ENCODE measurements at regions not wholly inside any gene's neighbourhood (a gene's known extent, or its start where the extent isn't known, plus 50 kb on each side); places are given as distances from the start of the nearest gene placed in this dataset.
"Not testable (repeated sequence)": the region's sequence is repeated elsewhere in the genome, so short reads cannot be mapped to it uniquely, and the experiment has no call there.

DNA sequence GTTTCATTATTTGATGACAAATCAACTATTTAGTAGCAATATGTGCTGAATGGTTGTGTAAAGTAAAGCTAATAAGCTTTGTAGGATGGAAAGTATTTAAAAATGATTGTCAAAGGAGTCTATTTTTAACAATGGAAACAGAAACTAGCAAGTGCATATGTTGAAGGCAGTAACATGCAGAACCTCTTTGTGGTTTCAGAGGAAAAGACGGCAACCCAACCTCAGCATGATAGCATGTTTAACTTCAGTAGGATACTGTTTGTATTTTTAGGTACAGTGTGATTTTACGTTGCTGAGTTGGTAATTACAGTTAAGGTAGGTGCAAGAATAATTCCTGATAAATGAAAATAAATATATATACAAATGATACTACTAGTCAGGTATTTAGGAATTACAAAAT, 545.4 kb downstream of the CDY1 start:
- not testable (repeated sequence) for TF ChIP-seq SIN3A (conservative IDR thresholded peaks at IDR 0.05 in 1 of 2, IDR thresholded peaks at IDR 0.05 in 1 of 2; ENCODE audit: low read depth in 1 of 2, low read length in 2 of 2); YY1 (IDR thresholded peaks at IDR 0.05; ENCODE audit: low read depth, low read length)
- TF ChIP-seq, protein P1, sequence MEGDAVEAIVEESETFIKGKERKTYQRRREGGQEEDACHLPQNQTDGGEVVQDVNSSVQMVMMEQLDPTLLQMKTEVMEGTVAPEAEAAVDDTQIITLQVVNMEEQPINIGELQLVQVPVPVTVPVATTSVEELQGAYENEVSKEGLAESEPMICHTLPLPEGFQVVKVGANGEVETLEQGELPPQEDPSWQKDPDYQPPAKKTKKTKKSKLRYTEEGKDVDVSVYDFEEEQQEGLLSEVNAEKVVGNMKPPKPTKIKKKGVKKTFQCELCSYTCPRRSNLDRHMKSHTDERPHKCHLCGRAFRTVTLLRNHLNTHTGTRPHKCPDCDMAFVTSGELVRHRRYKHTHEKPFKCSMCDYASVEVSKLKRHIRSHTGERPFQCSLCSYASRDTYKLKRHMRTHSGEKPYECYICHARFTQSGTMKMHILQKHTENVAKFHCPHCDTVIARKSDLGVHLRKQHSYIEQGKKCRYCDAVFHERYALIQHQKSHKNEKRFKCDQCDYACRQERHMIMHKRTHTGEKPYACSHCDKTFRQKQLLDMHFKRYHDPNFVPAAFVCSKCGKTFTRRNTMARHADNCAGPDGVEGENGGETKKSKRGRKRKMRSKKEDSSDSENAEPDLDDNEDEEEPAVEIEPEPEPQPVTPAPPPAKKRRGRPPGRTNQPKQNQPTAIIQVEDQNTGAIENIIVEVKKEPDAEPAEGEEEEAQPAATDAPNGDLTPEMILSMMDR (IDR thresholded peaks at IDR 0.05; ENCODE audit: control extremely low read depth in 1 of 3, insufficient read depth in 1 of 3, low read depth in 1 of 3, low read length in 3 of 3), result not testable (repeated sequence)

Data from H1 (cell line).